ENCODE measurements at regions not wholly inside any gene's neighbourhood (a gene's known extent, or its start where the extent isn't known, plus 50 kb on each side); places are given as distances from the start of the nearest gene placed in this dataset.

GRCh38 chr2:18901242-18901641 is 311.9 kb upstream of the NT5C1B start:
- Mint-ChIP-seq H3K36me3 (ENCODE audit: low read depth) (no peaks in the 10 kb centered on the region), H3K4me1 (ENCODE audit: low read depth) (no peaks in the 10 kb centered on the region), H3K27ac (no peak overlapping the region), H3K4me3 (no peak overlapping the region), H3K27me3 (no peaks in the 10 kb centered on the region), H3K9me3 (no peaks in the 10 kb centered on the region)
- intact Hi-C loops (cut with micrococcal nuclease) = no loop called here

- H3K4me3 Mint-ChIP-seq = no peak overlapping the region
- intact Hi-C loops (cut with micrococcal nuclease) = no loop called here
- no peaks in the 10 kb centered on the region for H3K27me3 Mint-ChIP-seq
- no peak overlapping the region for H3K27ac Mint-ChIP-seq
- H3K36me3 Mint-ChIP-seq (ENCODE audit: low read depth) = no peaks in the 10 kb centered on the region
- no peaks in the 10 kb centered on the region for H3K9me3 Mint-ChIP-seq
- no peaks in the 10 kb centered on the region for H3K4me1 Mint-ChIP-seq (ENCODE audit: low read depth)
These were observed 311.3 kb upstream of the NT5C1B start for GRCh38 chr2:18900691-18901141.

- H3K9me3 Mint-ChIP-seq = no peaks in the 10 kb centered on the region
- intact Hi-C loops (cut with micrococcal nuclease) = no loop called here
- H3K27me3 Mint-ChIP-seq = no peaks in the 10 kb centered on the region
- H3K4me1 Mint-ChIP-seq (ENCODE audit: low read depth) = no peaks in the 10 kb centered on the region
- H3K27ac Mint-ChIP-seq = no peak overlapping the region
- H3K36me3 Mint-ChIP-seq (ENCODE audit: low read depth) = no peaks in the 10 kb centered on the region
- H3K4me3 Mint-ChIP-seq = no peak overlapping the region
These were observed 310.4 kb upstream of the NT5C1B start for GRCh38 chr2:18899725-18900124.

- H3K4me1 Mint-ChIP-seq (ENCODE audit: low read depth) = no peaks in the 10 kb centered on the region
- no peaks in the 10 kb centered on the region for H3K27me3 Mint-ChIP-seq
- no peaks in the 10 kb centered on the region for H3K36me3 Mint-ChIP-seq (ENCODE audit: low read depth)
- no peak overlapping the region for H3K4me3 Mint-ChIP-seq
- intact Hi-C loops (cut with micrococcal nuclease) = no loop called here
- no peak overlapping the region for H3K27ac Mint-ChIP-seq
- H3K9me3 Mint-ChIP-seq = no peaks in the 10 kb centered on the region
These were observed 308.9 kb upstream of the NT5C1B start for GRCh38 chr2:18898271-18898670.

GRCh38 chr2:18896125-18896764 is 306.9 kb upstream of the NT5C1B start:
- H3K4me3 Mint-ChIP-seq = no peak overlapping the region
- H3K36me3 Mint-ChIP-seq (ENCODE audit: low read depth) = no peaks in the 10 kb centered on the region
- no peaks in the 10 kb centered on the region for H3K4me1 Mint-ChIP-seq (ENCODE audit: low read depth)
- H3K9me3 Mint-ChIP-seq = no peaks in the 10 kb centered on the region
- H3K27ac Mint-ChIP-seq = no peak overlapping the region
- intact Hi-C loops (cut with micrococcal nuclease) = no loop called here
- no peaks in the 10 kb centered on the region for H3K27me3 Mint-ChIP-seq

- Mint-ChIP-seq H3K36me3 (ENCODE audit: low read depth) (no peaks in the 10 kb centered on the region), H3K27ac (no peak overlapping the region), H3K9me3 (peaks cover 11% of the 10 kb centered on the region), H3K27me3 (no peaks in the 10 kb centered on the region), H3K4me1 (ENCODE audit: low read depth) (no peaks in the 10 kb centered on the region), H3K4me3 (no peak overlapping the region)
- intact Hi-C loops (cut with micrococcal nuclease) = no loop called here
These were observed 302.4 kb upstream of the NT5C1B start for GRCh38 chr2:18891600-18892345.

GRCh38 chr2:18889565-18890332 is 300.4 kb upstream of the NT5C1B start:
- no peaks in the 10 kb centered on the region for H3K36me3 Mint-ChIP-seq (ENCODE audit: low read depth)
- H3K9me3 Mint-ChIP-seq = peaks cover 14% of the 10 kb centered on the region
- no peaks in the 10 kb centered on the region for H3K4me1 Mint-ChIP-seq (ENCODE audit: low read depth)
- intact Hi-C loops (cut with micrococcal nuclease) = no loop called here
- no peak overlapping the region for H3K27ac Mint-ChIP-seq
- no peak overlapping the region for H3K4me3 Mint-ChIP-seq
- H3K27me3 Mint-ChIP-seq = no peaks in the 10 kb centered on the region

- Mint-ChIP-seq H3K4me3 (no peak overlapping the region), H3K36me3 (ENCODE audit: low read depth) (no peaks in the 10 kb centered on the region), H3K9me3 (peaks cover 15% of the 10 kb centered on the region), H3K27me3 (no peaks in the 10 kb centered on the region), H3K27ac (no peak overlapping the region), H3K4me1 (ENCODE audit: low read depth) (no peaks in the 10 kb centered on the region)
- intact Hi-C loops (cut with micrococcal nuclease) = no loop called here
These were observed 296.1 kb upstream of the NT5C1B start for GRCh38 chr2:18885457-18885856.

GRCh38 chr2:18883616-18884456 is 294.5 kb upstream of the NT5C1B start:
- Mint-ChIP-seq H3K9me3 (peaks cover 24% of the 10 kb centered on the region), H3K36me3 (ENCODE audit: low read depth) (no peaks in the 10 kb centered on the region), H3K4me1 (ENCODE audit: low read depth) (no peaks in the 10 kb centered on the region), H3K27ac (no peak overlapping the region), H3K4me3 (no peak overlapping the region), H3K27me3 (no peaks in the 10 kb centered on the region)
- intact Hi-C loops (cut with micrococcal nuclease) = no loop called here

- H3K27me3 Mint-ChIP-seq = no peaks in the 10 kb centered on the region
- intact Hi-C loops (cut with micrococcal nuclease) = no loop called here
- H3K9me3 Mint-ChIP-seq = peaks cover 14% of the 10 kb centered on the region
These were observed 282.1 kb upstream of the NT5C1B start for GRCh38 chr2:18871430-18871829.

GRCh38 chr2:18870307-18870706 is 280.9 kb upstream of the NT5C1B start:
- no peaks in the 10 kb centered on the region for H3K27me3 Mint-ChIP-seq
- H3K9me3 Mint-ChIP-seq = peaks cover 15% of the 10 kb centered on the region
- no peak overlapping the region for H3K4me3 Mint-ChIP-seq
- no peaks in the 10 kb centered on the region for H3K4me1 Mint-ChIP-seq (ENCODE audit: low read depth)
- intact Hi-C loops (cut with micrococcal nuclease) = no loop called here
- no peaks in the 10 kb centered on the region for H3K36me3 Mint-ChIP-seq (ENCODE audit: low read depth)
- H3K27ac Mint-ChIP-seq = no peak overlapping the region

More at GRCh38 chr2:18871430-18871829, 282.1 kb upstream of the NT5C1B start:
- Mint-ChIP-seq H3K4me3 (no peak overlapping the region), H3K4me1 (ENCODE audit: low read depth) (no peaks in the 10 kb centered on the region), H3K27ac (no peak overlapping the region), H3K36me3 (ENCODE audit: low read depth) (no peaks in the 10 kb centered on the region)

- no peaks in the 10 kb centered on the region for H3K4me1 Mint-ChIP-seq (ENCODE audit: low read depth)
These were observed 272.6 kb upstream of the NT5C1B start for GRCh38 chr2:18861951-18862350.

GRCh38 chr2:18860179-18860578 is 270.8 kb upstream of the NT5C1B start:
- Mint-ChIP-seq H3K9me3 (peaks cover 36% of the 10 kb centered on the region), H3K27ac (no peak overlapping the region)
- intact Hi-C loops (cut with micrococcal nuclease) = no loop called here

More at GRCh38 chr2:18861951-18862350, 272.6 kb upstream of the NT5C1B start:
- H3K9me3 Mint-ChIP-seq = peaks cover 48% of the 10 kb centered on the region
- no peak overlapping the region for H3K27ac Mint-ChIP-seq
- H3K36me3 Mint-ChIP-seq (ENCODE audit: low read depth) = no peaks in the 10 kb centered on the region
- intact Hi-C loops (cut with micrococcal nuclease) = no loop called here
- no peak overlapping the region for H3K4me3 Mint-ChIP-seq
- H3K27me3 Mint-ChIP-seq = no peaks in the 10 kb centered on the region

More at GRCh38 chr2:18860179-18860578, 270.8 kb upstream of the NT5C1B start:
- no peaks in the 10 kb centered on the region for H3K4me1 Mint-ChIP-seq (ENCODE audit: low read depth)
- H3K4me3 Mint-ChIP-seq = no peak overlapping the region
- H3K27me3 Mint-ChIP-seq = no peaks in the 10 kb centered on the region
- no peaks in the 10 kb centered on the region for H3K36me3 Mint-ChIP-seq (ENCODE audit: low read depth)

Measured in dendritic cell treated with granulocyte-macrophage colony-stimulating factor and Interleukin-4, amounts not matched to agents 40 ng/mL and 50 ng/mL, for 4 days (primary cell).